ENCODE measurements at regions not wholly inside any gene's neighbourhood (a gene's known extent, or its start where the extent isn't known, plus 50 kb on each side); places are given as distances from the start of the nearest gene placed in this dataset.
"Not testable (repeated sequence)": the region's sequence is repeated elsewhere in the genome, so short reads cannot be mapped to it uniquely, and the experiment has no call there.

DNA sequence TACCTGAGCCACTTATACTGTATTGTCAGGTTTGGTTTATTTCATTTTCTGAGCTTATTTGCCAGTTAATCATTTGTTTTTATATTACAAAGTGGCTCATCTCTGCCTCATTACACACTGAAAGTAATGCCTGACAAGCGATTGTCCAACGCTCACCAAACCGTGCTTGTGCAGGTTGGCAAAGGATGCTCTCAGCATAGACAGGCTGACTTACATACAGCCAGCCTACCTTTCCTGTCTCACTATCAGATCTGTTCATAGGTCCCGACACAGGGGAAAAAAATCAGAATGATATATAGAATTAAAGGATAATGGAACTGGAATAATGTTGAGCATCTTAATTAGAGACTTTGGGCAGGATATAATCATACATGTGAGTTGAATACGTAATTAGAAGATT is 739.7 kb upstream of the RIOK2 start:
- no peak for DNase-seq (ENCODE audit: low read depth in 2 of 2)

- DNase-seq (ENCODE audit: low read depth in 2 of 2) = no peak
These were observed 740.4 kb upstream of the RIOK2 start for GRCh38 chr5:97923496-97923895.

- DNase-seq (ENCODE audit: low read depth in 2 of 2) = no peak
These were observed 741.0 kb upstream of the RIOK2 start for GRCh38 chr5:97923997-97924396.

GRCh38 chr5:97929383-97929782 is 746.3 kb upstream of the RIOK2 start:
- peak in 1 of 2 donors; percentile 5 for DNase-seq (ENCODE audit: low read depth in 2 of 2)

- no peak for DNase-seq (ENCODE audit: low read depth in 2 of 2)
These were observed 748.8 kb upstream of the RIOK2 start for GRCh38 chr5:97931829-97932228.

DNA sequence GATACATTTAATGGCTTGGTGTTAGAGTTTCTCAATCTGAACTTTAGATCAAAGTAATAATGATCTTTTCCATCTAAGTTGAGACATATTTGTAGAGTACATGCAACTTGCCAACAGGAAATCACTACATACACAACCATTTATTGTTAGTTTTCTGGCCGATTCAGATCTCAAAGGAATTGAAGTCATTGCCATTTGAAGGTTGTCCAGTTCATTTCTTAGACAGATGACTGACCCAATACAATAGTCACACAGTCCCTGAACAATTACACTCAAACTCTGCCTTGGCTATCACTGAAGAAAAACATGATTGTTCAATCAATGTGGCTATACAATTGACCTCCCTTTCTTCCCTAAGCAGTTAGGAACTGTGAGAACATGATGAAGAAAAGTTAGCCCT is 753.2 kb upstream of the RIOK2 start:
- peak in 1 of 2 donors; percentile 54 for DNase-seq (ENCODE audit: low read depth in 2 of 2)

DNA sequence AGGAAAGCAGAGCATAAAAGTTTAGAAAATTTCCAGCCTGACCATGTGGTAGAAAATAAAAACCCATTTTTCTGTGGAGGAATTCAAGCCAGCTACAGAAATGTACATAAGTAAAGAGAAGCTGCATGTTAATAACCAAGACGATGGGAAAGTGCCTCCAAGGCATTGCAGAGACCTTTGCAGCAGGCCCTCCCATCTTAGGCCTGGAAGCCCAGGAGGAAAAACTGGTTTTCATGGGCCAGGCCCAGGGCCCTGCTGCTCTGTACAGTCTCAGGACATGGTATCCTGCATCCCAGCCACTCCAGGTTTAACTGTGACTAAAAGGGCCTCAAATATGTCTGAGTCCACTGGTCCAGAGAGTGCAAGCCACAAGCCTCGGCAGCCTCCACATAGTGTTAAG is 754.8 kb upstream of the RIOK2 start:
- no peak for DNase-seq (ENCODE audit: low read depth in 2 of 2)

DNA sequence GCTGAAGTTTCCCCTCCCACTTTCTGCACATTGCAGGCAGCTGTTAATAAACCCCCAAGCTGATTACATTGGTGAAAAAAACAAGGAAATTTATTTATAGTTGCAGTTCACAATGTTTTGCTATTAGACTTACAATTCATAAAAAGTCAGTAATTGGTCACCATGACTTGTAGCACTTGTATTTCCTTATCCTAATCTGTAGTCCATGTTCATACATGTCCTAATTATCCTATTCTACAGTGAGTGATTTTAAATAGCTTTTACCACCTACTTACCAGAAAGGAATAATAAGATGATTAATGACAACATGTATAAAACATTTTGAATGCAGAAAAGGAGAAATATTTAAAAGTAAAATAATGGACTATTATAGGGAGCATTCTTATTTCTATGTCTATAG is 760.0 kb upstream of the RIOK2 start:
- DNase-seq (ENCODE audit: low read depth in 2 of 2) = no peak

GRCh38 chr5:97951139-97951538 is 768.1 kb upstream of the RIOK2 start:
- DNase-seq (ENCODE audit: low read depth in 2 of 2) = no peak

DNA sequence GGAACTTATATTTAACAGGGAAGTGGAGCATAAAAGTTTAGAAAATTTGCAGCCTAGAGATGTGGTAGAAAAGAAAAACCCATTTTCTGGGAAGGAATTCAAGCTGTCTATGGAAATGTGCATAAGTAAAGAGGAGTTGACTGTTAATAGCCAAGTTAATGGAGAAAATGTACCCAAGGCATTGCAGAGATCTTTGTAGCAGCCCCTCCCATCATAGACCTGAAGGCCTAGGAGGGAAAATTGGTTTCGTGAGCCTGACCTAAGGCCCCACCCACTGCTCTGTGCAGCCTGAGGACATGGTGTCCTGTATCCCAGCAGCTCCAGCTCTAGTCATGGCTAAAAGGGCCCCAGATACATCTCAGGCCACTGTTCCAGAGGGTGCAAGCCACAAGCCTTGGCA is 772.4 kb upstream of the RIOK2 start:
- no peak for DNase-seq (ENCODE audit: low read depth in 2 of 2)

GRCh38 chr5:97967292-97967691 is 784.2 kb upstream of the RIOK2 start:
- DNase-seq (ENCODE audit: low read depth in 2 of 2) = no peak

- DNase-seq (ENCODE audit: low read depth in 2 of 2) = no peak
These were observed 785.3 kb upstream of the RIOK2 start for GRCh38 chr5:97968346-97968745.

DNA sequence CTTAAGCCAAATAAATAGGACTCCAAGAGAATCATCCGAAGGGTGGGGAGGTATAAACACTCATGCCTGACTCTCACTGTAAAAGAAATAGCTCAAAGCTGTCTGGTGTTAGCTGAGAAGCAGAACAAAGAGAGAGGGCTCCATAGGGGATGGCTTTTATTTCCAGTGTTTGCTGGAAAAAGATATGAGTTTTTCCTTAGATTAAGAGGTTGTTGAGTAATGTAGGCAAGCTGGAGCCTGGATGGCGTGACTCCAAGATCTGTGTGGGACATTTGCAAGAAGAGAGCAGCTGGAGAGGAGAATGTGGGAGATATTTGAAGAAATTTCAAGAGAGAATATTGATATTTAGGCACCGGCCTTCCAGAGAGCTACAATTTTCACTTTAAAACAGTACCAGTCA is 793.7 kb upstream of the RGMB start:
- DNase-seq (ENCODE audit: low read depth in 2 of 2) = peak in 1 of 2 donors; percentile 25

DNA sequence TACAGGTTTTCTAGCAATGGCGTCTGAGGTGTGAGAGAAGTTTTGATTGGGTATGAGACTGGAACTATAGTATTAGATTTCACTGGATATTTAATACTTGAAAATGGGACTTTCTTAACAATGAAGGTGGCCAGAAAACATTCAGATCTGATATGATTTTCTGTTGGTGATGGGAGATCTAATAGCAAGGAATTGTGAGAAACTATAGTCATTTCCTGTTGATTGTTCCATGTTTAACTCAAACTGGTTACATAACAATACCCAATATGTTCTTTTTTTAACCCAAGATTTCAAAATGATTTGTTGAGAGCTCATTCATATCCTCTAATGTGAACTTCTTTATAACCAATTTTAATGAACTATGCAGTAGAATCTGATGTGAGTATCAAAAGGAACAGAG is 793.2 kb upstream of the RGMB start:
- peak in 1 of 2 donors; percentile 77 for DNase-seq (ENCODE audit: low read depth in 2 of 2)

GRCh38 chr5:97986069-97986468 is 787.4 kb upstream of the RGMB start:
- peak; percentile 52 to 90 for DNase-seq (ENCODE audit: low read depth in 2 of 2)

- no peak for DNase-seq (ENCODE audit: low read depth in 2 of 2)
These were observed 782.2 kb upstream of the RGMB start for GRCh38 chr5:97991236-97991635.

- DNase-seq (ENCODE audit: low read depth in 2 of 2) = peak in 1 of 2 donors; percentile 70
These were observed 774.5 kb upstream of the RGMB start for GRCh38 chr5:97998941-97999340.

DNA sequence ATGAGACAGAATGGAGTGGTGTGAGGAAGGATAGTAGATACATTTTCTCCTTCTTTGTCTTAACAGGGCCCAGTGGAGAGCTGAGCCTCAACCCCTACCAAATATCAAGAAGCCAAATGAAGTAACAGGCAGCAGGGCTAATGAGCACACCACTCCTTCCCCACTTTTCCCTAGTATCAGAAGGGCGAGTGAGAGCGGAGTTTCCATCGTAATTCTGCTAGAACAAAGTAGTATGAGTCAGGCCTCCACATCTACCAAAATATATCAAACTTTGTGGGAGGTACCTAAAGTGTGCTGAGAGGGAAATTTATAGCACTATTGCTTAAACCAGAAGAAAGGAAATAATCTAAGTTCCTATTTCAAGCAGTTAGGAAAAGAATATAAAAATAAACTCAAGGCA is 769.0 kb upstream of the RGMB start:
- DNase-seq (ENCODE audit: low read depth in 2 of 2) = no peak

GRCh38 chr5:98016771-98017170 is 756.7 kb upstream of the RGMB start:
- peak in 1 of 2 donors; percentile 72 for DNase-seq (ENCODE audit: low read depth in 2 of 2)

DNA sequence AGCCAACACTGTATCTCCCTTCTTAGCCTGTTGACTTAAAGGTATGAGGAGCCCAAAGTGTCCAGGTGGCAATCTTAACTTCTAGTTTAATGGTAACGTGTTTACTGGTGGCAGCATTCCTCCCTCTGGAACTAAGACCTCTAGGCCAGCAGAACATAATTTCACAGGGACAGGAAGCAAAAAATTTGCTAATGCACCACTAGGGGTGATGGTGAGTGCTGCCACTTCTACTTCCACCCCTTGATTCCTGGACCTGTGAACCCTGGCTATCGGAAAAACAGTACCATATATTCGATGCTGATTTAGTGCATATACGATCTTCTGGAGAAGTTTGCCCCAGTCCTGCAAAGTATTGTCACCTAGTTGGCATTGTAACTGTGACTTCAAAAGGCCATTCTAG is 743.2 kb upstream of the RGMB start:
- DNase-seq (ENCODE audit: low read depth in 2 of 2) = not testable (repeated sequence)

GRCh38 chr5:98031036-98031435 is 742.4 kb upstream of the RGMB start:
- not testable (repeated sequence) for DNase-seq (ENCODE audit: low read depth in 2 of 2)

GRCh38 chr5:98031496-98031895 is 742.0 kb upstream of the RGMB start:
- DNase-seq (ENCODE audit: low read depth in 2 of 2) = no peak

- no peak for DNase-seq (ENCODE audit: low read depth in 2 of 2)
These were observed 741.5 kb upstream of the RGMB start for GRCh38 chr5:98031926-98032325.

GRCh38 chr5:98041661-98042060 is 731.8 kb upstream of the RGMB start:
- peak; percentile 50 to 73 for DNase-seq (ENCODE audit: low read depth in 2 of 2)

GRCh38 chr5:98042521-98042920 is 730.9 kb upstream of the RGMB start:
- DNase-seq (ENCODE audit: low read depth in 2 of 2) = no peak
